GM20000 (cell line): ENCODE measurements at regions not wholly inside any gene's neighbourhood (a gene's known extent, or its start where the extent isn't known, plus 50 kb on each side); places are given as distances from the start of the nearest gene placed in this dataset.

Source experiments
- DNase-seq: peaks from one replicate; pipeline ENCODE4 v3.0.0; 2012; ENCODE audit warnings: low spot score
- TF ChIP-seq, protein P1 (sequence below): IDR thresholded peaks from 2 replicates; pipeline ENCODE4 v1.5.1; 2012; ENCODE audit warnings: mild to moderate bottlenecking, control low read depth; ENCODE audit errors: extremely low read depth, missing control alignments

DNA sequence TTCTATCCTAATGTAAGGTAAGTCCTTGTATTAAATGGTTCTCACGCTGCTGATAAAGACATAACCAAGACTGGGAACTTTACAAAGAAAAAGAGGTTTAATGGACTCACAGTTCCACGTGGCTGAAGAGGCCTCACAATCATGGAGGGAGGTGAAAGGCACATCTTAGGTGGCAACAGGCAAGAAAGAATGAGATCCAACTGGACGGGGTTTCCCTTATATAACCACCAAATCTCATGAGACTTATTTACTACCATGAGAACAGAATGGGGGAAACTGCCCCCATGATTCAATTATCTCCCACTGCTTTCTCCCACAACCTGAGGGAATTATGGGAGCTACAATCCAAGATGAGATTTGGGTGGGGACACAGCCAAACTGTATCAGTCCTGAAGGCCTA is 136.6 kb downstream of the HTR1B start:
- TF ChIP-seq, protein P1, sequence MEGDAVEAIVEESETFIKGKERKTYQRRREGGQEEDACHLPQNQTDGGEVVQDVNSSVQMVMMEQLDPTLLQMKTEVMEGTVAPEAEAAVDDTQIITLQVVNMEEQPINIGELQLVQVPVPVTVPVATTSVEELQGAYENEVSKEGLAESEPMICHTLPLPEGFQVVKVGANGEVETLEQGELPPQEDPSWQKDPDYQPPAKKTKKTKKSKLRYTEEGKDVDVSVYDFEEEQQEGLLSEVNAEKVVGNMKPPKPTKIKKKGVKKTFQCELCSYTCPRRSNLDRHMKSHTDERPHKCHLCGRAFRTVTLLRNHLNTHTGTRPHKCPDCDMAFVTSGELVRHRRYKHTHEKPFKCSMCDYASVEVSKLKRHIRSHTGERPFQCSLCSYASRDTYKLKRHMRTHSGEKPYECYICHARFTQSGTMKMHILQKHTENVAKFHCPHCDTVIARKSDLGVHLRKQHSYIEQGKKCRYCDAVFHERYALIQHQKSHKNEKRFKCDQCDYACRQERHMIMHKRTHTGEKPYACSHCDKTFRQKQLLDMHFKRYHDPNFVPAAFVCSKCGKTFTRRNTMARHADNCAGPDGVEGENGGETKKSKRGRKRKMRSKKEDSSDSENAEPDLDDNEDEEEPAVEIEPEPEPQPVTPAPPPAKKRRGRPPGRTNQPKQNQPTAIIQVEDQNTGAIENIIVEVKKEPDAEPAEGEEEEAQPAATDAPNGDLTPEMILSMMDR = no peak
- no peak for DNase-seq

DNA sequence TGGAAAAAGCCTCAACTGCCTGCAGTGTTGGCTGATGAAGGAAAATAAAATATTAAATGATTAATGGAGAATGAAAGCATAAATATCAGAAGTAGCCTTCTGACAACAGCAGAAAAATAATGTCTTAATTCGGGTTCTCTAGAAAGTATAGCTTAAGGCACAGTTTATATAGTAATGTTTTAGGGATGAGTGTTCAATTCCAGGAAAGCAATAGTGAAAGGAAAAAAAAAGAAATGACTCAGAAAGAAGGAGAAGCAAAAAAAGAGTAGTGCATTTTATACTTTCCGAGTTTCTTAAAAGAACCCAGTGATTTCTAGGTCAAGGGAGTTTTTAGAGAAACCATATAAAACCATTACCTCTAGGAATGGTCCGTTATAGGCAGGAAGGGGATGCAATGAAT is 137.3 kb downstream of the HTR1B start:
- DNase-seq = no peak
- TF ChIP-seq, protein P1 = no peak

DNA sequence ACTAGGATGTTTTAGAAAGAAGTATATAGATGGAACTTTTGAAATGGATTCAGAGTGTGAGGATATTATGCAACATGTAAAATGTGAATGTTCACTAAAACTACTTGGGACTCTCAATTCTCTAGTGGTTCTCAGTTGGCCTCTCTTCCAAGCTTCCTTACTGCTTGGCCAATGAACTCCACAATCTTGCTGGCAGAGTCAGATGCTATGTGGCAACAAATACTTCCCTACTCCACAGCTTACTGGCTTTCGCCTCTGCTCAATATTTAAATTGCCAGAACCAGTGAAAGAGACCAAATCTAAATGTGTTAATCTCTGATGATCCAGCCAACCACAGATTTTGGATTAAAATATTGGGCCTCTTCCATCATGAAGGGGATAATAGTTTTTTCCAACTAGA is 138.4 kb downstream of the HTR1B start:
- TF ChIP-seq, protein P1 = no peak
- no peak for DNase-seq

DNA sequence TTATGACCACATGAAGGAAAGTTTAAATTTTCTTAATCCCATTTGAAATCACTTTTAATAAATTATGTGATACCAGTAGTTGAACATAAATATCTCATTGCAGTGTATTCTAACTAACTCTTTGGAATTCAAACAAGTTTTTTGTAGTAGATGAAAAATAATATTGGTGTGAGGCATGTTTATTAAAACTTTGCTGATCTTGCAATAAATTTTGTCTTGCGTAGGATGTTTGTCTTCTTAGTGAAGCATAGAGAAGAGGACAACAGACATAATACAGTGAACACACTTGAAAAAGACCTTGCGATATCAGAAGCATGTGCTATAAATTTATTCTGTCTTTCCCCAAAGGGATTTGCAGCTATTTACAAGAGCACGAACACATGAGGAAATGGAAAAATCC is 140.7 kb downstream of the HTR1B start:
- TF ChIP-seq, protein P1 = no peak

DNA sequence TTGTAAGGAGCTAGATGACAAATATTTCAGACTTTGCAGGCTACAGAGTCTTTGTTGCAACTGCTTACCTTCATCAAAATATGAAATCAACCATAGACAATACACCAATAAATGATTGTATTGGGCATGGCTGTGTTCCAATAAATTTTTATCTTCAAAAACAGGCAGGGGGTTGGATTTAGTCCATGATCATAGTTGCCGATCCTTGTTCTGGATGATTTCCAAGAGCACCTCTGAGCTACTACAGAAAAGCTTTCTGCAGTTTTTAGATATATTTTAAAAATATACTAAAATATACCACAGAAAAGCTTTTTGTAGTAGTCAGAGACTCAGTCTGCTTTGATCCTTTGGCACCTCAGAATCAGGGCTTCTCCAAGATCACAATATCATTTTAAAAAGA is 145.0 kb downstream of the HTR1B start:
- no peak for DNase-seq
- TF ChIP-seq, protein P1 = no peak

More for the DNA sequence above, 140.7 kb downstream of the HTR1B start:
- DNase-seq = no peak

DNA sequence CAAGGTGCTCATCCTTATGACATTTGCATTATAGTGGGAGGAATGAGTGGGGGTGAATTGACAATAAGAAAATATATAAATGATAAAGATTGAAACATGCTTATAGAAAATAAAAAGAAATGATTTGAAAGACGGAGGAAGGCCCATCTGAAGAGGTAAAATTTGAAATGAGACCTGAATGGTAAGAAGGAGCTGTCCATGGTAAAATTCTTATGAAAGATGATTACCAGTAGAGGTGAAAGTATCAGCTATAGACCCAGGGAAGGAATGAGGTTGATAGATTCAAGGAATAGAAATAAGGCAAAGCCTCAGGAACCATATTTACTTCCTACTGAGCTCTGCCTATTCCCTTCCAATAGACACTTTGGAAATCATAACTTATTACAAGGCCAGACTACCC is 149.7 kb downstream of the HTR1B start:
- DNase-seq = no peak
- TF ChIP-seq, protein P1 = no peak

DNA sequence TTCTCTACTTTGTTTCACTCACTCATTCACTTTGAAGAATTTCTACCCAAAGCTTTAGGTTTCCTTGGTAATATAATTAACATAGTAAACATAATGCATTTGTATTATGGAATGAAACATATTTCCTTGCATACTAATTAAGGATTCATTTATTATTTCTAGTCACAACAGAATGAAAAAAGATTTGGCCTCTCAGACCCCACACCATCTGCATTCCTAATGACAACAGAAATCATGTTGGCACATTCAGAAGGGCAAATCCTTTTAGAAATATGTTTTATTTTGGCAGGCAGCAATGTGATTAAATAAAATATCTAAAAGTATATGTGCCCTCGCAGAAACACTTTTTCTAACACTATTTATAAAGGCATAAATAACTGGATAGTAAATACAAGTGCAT is 163.4 kb downstream of the HTR1B start:
- no peak for DNase-seq
- TF ChIP-seq, protein P1 = no peak

DNA sequence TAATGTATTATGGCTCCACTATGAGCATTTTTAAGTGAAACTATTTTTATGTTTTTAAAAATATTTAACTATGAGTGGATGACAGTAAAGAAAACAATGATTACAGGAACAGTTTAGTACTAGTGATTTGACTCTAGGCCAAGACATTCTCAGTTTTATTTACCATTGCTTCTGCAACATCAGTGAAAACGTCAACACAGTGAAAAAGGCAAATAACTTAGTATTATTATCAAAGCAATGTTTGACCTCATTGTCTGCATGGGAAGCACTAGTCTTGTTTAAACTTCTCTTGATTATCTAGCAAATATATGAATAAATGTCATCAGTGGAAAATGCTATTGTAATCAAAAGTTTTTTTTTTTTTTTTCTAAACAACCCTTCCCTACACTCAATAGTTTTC is 165.0 kb downstream of the HTR1B start:
- TF ChIP-seq, protein P1 = no peak
- no peak for DNase-seq
